SU-DHL-6 (cell line): ENCODE measurements at regions not wholly inside any gene's neighbourhood (a gene's known extent, or its start where the extent isn't known, plus 50 kb on each side); places are given as distances from the start of the nearest gene placed in this dataset.

Source experiments
- H2AFZ ChIP-seq: fragments of 200-600 bp; sonication (generic); 2 replicates; pipeline ENCODE4 v1.6.1; 2014; ENCODE audit warnings: low read depth, mild to moderate bottlenecking, moderate library complexity, mixed read lengths, antibody characterized with exemption, low read length; ENCODE audit not compliant: severe bottlenecking
- H3F3A ChIP-seq: fragments of 200-600 bp; shearing (Covaris generic); 2 replicates; pipeline ENCODE4 v1.6.0; 2016; ENCODE audit warnings: antibody characterized with exemption, mild to moderate bottlenecking; ENCODE audit not compliant: insufficient read depth
- H3K27ac ChIP-seq: fragments of 200-600 bp; sonication (generic); 2 replicates; pipeline ENCODE4 v1.5.1; 2016; ENCODE audit warnings: low read depth, mild to moderate bottlenecking, low read length, moderate library complexity, mixed read lengths
- H3K27me3 ChIP-seq: fragments of 200-600 bp; sonication (generic), shearing (Covaris generic); 2 replicates; pipeline ENCODE4 v1.6.0; 2014; ENCODE audit warnings: mild to moderate bottlenecking, low read length
- H3K36me3 ChIP-seq: fragments of 200-600 bp; sonication (generic); 2 replicates; pipeline ENCODE4 v1.6.1; 2014; ENCODE audit warnings: mild to moderate bottlenecking, low read length, mixed read lengths
- H3K4me2 ChIP-seq: fragments of 300-600, 200-600 bp; shearing (Covaris generic), sonication (generic); 2 replicates; pipeline ENCODE4 v1.6.0; 2014; ENCODE audit warnings: low read length, low read depth, mild to moderate bottlenecking; ENCODE audit not compliant: poor library complexity, severe bottlenecking
- H3K4me3 ChIP-seq: fragments of 200-600 bp; sonication (generic); 2 replicates; pipeline ENCODE4 v1.5.1; 2014; ENCODE audit warnings: antibody characterized with exemption, low read length, mild to moderate bottlenecking, mixed read lengths; ENCODE audit not compliant: insufficient read depth, poor library complexity, severe bottlenecking
- H3K79me2 ChIP-seq: fragments of 200-600 bp; sonication (generic); 2 replicates; pipeline ENCODE4 v1.6.1; 2014; ENCODE audit warnings: mild to moderate bottlenecking, low read length, moderate library complexity; ENCODE audit not compliant: insufficient read depth
- H3K9ac ChIP-seq: fragments of 200-600 bp; sonication (generic); 2 replicates; pipeline ENCODE4 v1.7.0; 2014; ENCODE audit warnings: mild to moderate bottlenecking, low read length
- H3K9me2 ChIP-seq: fragments of 200-600 bp; sonication (generic); replicated peaks from 2 replicates; pipeline ENCODE4 v1.6.1; 2014; ENCODE audit warnings: low read length; ENCODE audit not compliant: insufficient read depth
- H3K9me3 ChIP-seq: fragments of 200-600 bp; sonication (generic); 2 replicates; pipeline ENCODE4 v1.6.1; 2014; ENCODE audit warnings: low read length, mixed read lengths; ENCODE audit not compliant: insufficient read depth
- H4K20me1 ChIP-seq: fragments of 200-600 bp; sonication (generic); 2 replicates; pipeline ENCODE4 v1.6.1; 2014; ENCODE audit warnings: low read depth, mild to moderate bottlenecking, antibody characterized with exemption, low read length, moderate library complexity, mixed read lengths
- CTCF ChIP-seq: fragments of 200-600 bp; sonication (generic); IDR thresholded peaks from one replicate; pipeline ENCODE4 v1.5.1; 2017; ENCODE audit warnings: antibody characterized with exemption, mild to moderate bottlenecking, low read length, moderate library complexity; ENCODE audit not compliant: insufficient read depth, poor library complexity, severe bottlenecking
- EZH2phosphoT487 ChIP-seq: fragments of 200-600 bp; sonication (generic), shearing (Covaris generic); conservative IDR thresholded peaks from 2 replicates; pipeline ENCODE4 v1.6.1; 2018; ENCODE audit warnings: mild to moderate bottlenecking, antibody characterized with exemption, low read length, moderate library complexity, mixed read lengths

- Histone ChIP-seq H3K9me2 (no peaks in the 10 kb centered on the region), H3F3A (no peaks in the 10 kb centered on the region), H3K9ac (no peak overlapping the region), H2AFZ (no peak overlapping the region), H3K27ac (no peak overlapping the region), H3K79me2 (no peaks in the 10 kb centered on the region), H3K27me3 (no peaks in the 10 kb centered on the region), H3K36me3 (no peaks in the 10 kb centered on the region), H4K20me1 (no peaks in the 10 kb centered on the region), H3K4me3 (no peak overlapping the region), H3K9me3 (no peaks in the 10 kb centered on the region), H3K4me2 (no peak overlapping the region)
- TF ChIP-seq CTCF, result no peak
- no peak for TF ChIP-seq EZH2phosphoT487
Measured at GRCh38 chr5:159821461-159821940, 94.8 kb upstream of the ADRA1B start.

- no peak overlapping the region for H3K4me2 ChIP-seq
- no peaks in the 10 kb centered on the region for H3F3A ChIP-seq
- no peaks in the 10 kb centered on the region for H3K27me3 ChIP-seq
- no peak overlapping the region for H3K27ac ChIP-seq
- H3K4me3 ChIP-seq, result no peak overlapping the region
- H3K79me2 ChIP-seq, result no peaks in the 10 kb centered on the region
- H3K9me2 ChIP-seq, result no peaks in the 10 kb centered on the region
- H4K20me1 ChIP-seq, result no peaks in the 10 kb centered on the region
- H3K9ac ChIP-seq, result no peak overlapping the region
- H2AFZ ChIP-seq, result no peak overlapping the region
- no peaks in the 10 kb centered on the region for H3K9me3 ChIP-seq
- no peaks in the 10 kb centered on the region for H3K36me3 ChIP-seq
- no peak for TF ChIP-seq CTCF
- TF ChIP-seq EZH2phosphoT487, result no peak
Measured at GRCh38 chr5:159824188-159825161, 91.8 kb upstream of the ADRA1B start.

GRCh38 chr5:159825551-159826051, 90.7 kb upstream of the ADRA1B start:
- H3K9ac ChIP-seq, result no peak overlapping the region
- no peak overlapping the region for H3K4me2 ChIP-seq
- no peak overlapping the region for H3K27ac ChIP-seq
- TF ChIP-seq CTCF, result no peak
- TF ChIP-seq EZH2phosphoT487, result no peak
- no peaks in the 10 kb centered on the region for H3K9me2 ChIP-seq
- no peaks in the 10 kb centered on the region for H3K79me2 ChIP-seq
- H2AFZ ChIP-seq, result no peak overlapping the region
- H3K27me3 ChIP-seq, result no peaks in the 10 kb centered on the region
- no peaks in the 10 kb centered on the region for H4K20me1 ChIP-seq
- no peaks in the 10 kb centered on the region for H3K36me3 ChIP-seq
- no peak overlapping the region for H3K4me3 ChIP-seq
- no peaks in the 10 kb centered on the region for H3K9me3 ChIP-seq
- H3F3A ChIP-seq, result no peaks in the 10 kb centered on the region
